Esophagus squamous epithelium (tissue), 5 donors: ENCODE measurements at regions not wholly inside any gene's neighbourhood (a gene's known extent, or its start where the extent isn't known, plus 50 kb on each side); places are given as distances from the start of the nearest gene placed in this dataset.

Source experiments
- DNase-seq: peaks from one replicate; lab custom pipeline; 2025; lab: John Stamatoyannopoulos, UW
- H3K27ac ChIP-seq, 4 donors: fragments of 200-600 bp; sonication (generic); one replicate each; pipeline ENCODE4 v1.5.1; 2016 to 2019; ENCODE audit warnings: mild to moderate bottlenecking in 1 of 4
- H3K27me3 ChIP-seq, 4 donors: fragments of 200-600 bp; sonication (generic); 1 replicate in 3 of 4; 2 replicates in 1 of 4; pipeline versions ENCODE4 v1.5.1 to v1.6.0; 2017 to 2021; ENCODE audit warnings: antibody characterized with exemption in 1 of 4
- H3K36me3 ChIP-seq, 3 donors: fragments of 200-600 bp; sonication (generic); one replicate each; pipeline ENCODE4 v1.5.1; 2016 to 2019
- H3K4me1 ChIP-seq, 3 donors: fragments of 200-600 bp; sonication (generic); one replicate each; pipeline ENCODE4 v1.5.1; 2017 to 2019
- H3K4me3 ChIP-seq, 4 donors: fragments of 200-600 bp; sonication (generic); 1 replicate in 3 of 4; 2 replicates in 1 of 4; pipeline ENCODE4 v1.5.1; 2016 to 2019; ENCODE audit warnings: mild to moderate bottlenecking in 2 of 4, moderate library complexity in 1 of 4
- H3K9me3 ChIP-seq, 3 donors: fragments of 200-600 bp; sonication (generic); one replicate each; pipeline ENCODE4 v1.5.1; 2016 to 2019
- POLR2A ChIP-seq, 4 donors: fragments of 450-650 bp; IDR thresholded peaks; one replicate each; pipeline ENCODE4 v1.6.1; 2017; ENCODE audit warnings: antibody characterized with exemption in 4 of 4, mild to moderate bottlenecking in 4 of 4, moderate library complexity in 3 of 4
- WGBS, 2 donors: methylation state at CpG; one replicate each; pipeline ENCODE4 v1.1.5; 2018; 5-methylcytosine and 5-hydroxymethylcytosine counted together
- intact Hi-C: fragments of 100-400 bp; cut with DNase I; formaldehyde crosslinking; loops from one replicate; pipeline ENCODE4 v1.15.0; 2022
- TF ChIP-seq, protein P1 (sequence below), 6 experiments: fragments of 450-650 bp in 4 of 6; fragments of 200-600 bp in 2 of 6; sonication (generic) in 2 of 6; IDR thresholded peaks; one replicate each; pipeline ENCODE4 v1.5.1; 2016 to 2019; ENCODE audit warnings: antibody characterized with exemption in 6 of 6, mild to moderate bottlenecking in 4 of 6, moderate library complexity in 4 of 6
- donor health status: DM: yes; HTN: yes; CAD: no.

DNA sequence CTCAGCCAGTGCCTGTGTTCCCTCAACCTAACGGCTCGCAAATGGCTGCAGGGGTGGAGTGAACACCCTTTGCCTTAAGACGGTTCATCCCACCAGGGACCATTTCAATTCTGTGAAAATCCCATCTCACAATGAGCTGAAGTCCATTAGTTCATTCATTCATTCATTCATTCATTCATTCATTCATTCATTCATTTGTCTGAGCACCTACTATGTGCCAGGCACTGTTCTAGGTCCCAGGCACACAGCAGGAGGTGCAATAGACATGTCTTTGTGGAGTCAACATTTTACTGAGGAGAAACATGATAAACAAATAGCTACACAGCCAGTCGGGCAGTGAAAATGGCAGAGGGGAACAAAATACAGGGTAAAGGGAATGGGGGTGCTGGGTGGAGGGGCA lies 618.8 kb downstream of the MATN1 start:
- intact Hi-C loops = no loop called here
- peaks cover 0 to 94% (median 0%) of the 10 kb centered on the region in 4 donors for H3K27me3 ChIP-seq
- WGBS, 2 donors = 75 to 78% methylated on average over 4 of the region's 4 CpGs

DNA sequence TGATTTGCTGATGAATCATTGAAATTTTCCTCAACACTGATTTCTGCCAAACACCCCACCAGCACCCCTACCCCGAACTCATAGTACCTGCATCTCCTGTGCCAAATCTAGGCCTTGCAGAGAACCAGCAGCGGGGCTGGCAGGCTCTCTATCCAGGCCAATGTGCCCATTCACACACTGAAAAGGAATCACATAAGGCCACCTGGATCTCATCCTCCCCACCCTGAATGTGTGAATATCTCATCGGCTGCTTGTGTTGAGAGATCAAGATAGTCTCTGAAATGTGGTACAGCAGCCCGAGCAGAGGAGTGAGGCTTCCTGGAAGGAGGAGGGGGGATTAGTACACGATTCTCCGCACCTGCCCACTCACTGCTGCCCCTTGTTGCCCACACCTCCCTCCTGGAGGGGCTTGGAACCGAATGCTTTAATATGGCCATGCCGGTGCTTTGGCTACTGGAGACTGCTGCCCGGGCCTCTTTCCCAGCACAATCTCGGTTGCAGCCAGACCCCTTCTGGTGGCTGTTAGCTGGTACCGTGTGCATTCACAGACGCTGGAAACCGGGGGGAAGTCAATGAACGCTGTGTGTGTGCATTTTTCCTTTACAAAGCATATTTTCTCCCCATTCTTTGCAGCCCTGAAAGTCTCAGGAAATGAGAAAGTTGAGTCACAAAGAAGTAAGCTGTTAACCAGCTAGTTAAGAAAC lies 619.5 kb downstream of the MATN1 start:
- 34 to 51% methylated on average over 9 of the region's 14 CpGs for WGBS, 2 donors
- DNase-seq = no peak
- Histone ChIP-seq H3K9me3 (no peaks in the 10 kb centered on the region), H3K27me3 (peaks cover 0 to 94% (median 0%) of the 10 kb centered on the region in 4 donors), H3K36me3 (no peaks in the 10 kb centered on the region), H3K27ac (no peak overlapping the region), H3K4me1 (no peaks in the 10 kb centered on the region), H3K4me3 (no peak overlapping the region)
- TF ChIP-seq, protein P1, sequence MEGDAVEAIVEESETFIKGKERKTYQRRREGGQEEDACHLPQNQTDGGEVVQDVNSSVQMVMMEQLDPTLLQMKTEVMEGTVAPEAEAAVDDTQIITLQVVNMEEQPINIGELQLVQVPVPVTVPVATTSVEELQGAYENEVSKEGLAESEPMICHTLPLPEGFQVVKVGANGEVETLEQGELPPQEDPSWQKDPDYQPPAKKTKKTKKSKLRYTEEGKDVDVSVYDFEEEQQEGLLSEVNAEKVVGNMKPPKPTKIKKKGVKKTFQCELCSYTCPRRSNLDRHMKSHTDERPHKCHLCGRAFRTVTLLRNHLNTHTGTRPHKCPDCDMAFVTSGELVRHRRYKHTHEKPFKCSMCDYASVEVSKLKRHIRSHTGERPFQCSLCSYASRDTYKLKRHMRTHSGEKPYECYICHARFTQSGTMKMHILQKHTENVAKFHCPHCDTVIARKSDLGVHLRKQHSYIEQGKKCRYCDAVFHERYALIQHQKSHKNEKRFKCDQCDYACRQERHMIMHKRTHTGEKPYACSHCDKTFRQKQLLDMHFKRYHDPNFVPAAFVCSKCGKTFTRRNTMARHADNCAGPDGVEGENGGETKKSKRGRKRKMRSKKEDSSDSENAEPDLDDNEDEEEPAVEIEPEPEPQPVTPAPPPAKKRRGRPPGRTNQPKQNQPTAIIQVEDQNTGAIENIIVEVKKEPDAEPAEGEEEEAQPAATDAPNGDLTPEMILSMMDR (IDR thresholded peaks at IDR 0.05) = no peak
- no peak for TF ChIP-seq POLR2A (IDR thresholded peaks at IDR 0.05)
- intact Hi-C loops = no loop called here

More for the DNA sequence above, 618.8 kb downstream of the MATN1 start:
- H3K36me3 ChIP-seq = no peaks in the 10 kb centered on the region
- H3K9me3 ChIP-seq = no peaks in the 10 kb centered on the region
- H3K27ac ChIP-seq = no peak overlapping the region
- TF ChIP-seq POLR2A (IDR thresholded peaks at IDR 0.05) = no peak
- TF ChIP-seq, protein P1 (IDR thresholded peaks at IDR 0.05) = no peak
- no peak for DNase-seq
- no peak overlapping the region for H3K4me3 ChIP-seq
- H3K4me1 ChIP-seq = no peaks in the 10 kb centered on the region

DNA sequence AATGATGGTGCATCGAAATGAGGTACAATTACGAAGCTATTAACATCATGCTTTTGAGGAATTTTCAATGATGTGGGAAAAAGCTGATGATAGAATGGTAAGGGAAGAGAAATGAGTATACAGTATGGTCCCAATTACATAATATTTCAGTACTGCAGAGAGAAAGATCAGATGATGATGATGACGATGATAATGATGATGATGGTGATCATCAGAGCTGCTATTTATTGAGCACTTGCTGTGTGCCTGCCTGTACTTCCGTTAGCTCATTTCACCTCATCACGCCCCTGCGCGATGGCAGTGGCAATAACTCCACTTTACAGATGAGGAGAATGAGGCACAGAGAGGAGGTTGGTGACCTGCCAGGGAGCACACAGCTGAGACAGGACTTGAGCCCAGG lies 620.8 kb downstream of the MATN1 start:
- H3K4me3 ChIP-seq = no peak overlapping the region
- no peak for DNase-seq
- WGBS, 2 donors = 85% methylated on average over 7 of the region's 7 CpGs
- H3K36me3 ChIP-seq = no peaks in the 10 kb centered on the region
- H3K27me3 ChIP-seq = peaks cover 0 to 81% (median 0%) of the 10 kb centered on the region in 4 donors
- no peaks in the 10 kb centered on the region for H3K4me1 ChIP-seq
- TF ChIP-seq POLR2A (IDR thresholded peaks at IDR 0.05) = no peak
- TF ChIP-seq, protein P1 (IDR thresholded peaks at IDR 0.05) = no peak
- intact Hi-C loops = no loop called here
- no peaks in the 10 kb centered on the region for H3K9me3 ChIP-seq
- no peak overlapping the region for H3K27ac ChIP-seq

DNA sequence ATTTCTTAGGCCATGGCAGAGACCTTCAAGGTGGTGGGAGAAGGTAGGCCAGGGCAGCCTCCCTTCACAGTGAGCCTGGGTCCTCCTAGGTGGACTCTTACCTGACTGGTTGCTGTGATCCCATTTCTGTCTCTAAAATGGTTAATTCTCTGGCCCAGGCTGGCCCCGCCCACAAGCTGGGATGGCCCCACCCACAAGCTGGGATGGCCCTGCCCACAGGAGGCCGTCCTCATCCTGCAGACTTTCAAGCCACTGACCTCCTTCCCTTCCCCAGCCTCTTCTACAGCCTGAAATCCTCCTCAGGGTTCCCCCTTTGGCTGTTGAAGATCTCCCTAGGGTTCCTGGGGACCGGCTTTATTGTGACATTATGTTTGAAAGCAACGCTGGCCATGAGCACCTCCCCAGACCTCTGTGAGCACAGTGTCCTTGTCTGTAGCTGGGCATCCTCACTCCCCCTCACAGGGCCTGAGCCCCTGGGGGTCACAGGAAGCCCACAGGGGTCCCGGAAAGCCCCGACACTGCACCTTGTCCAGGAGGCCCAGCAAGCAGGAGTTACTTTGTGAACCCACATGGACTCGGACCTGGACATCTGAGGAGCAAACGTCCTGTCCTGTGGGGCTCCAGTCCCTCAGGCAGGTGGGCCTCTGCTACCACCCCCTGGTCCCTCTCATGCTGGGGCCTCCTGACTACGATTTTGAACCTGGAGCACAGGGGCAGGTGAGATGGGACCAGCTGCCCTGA lies 621.7 kb downstream of the MATN1 start:
- H3K27ac ChIP-seq = no peak overlapping the region
- no peaks in the 10 kb centered on the region for H3K4me1 ChIP-seq
- H3K4me3 ChIP-seq = no peak overlapping the region
- intact Hi-C loops = no loop called here
- H3K9me3 ChIP-seq = no peaks in the 10 kb centered on the region
- H3K36me3 ChIP-seq = no peaks in the 10 kb centered on the region
- peaks cover 0 to 80% (median 0%) of the 10 kb centered on the region in 4 donors for H3K27me3 ChIP-seq
- 50% methylated on average over 3 of the region's 9 CpGs; no CpG with 5 or more reads in 1 of the 2 donors for WGBS, 2 donors
- DNase-seq = no peak
- no peak for TF ChIP-seq POLR2A (IDR thresholded peaks at IDR 0.05)
- TF ChIP-seq, protein P1 (IDR thresholded peaks at IDR 0.05) = no peak

DNA sequence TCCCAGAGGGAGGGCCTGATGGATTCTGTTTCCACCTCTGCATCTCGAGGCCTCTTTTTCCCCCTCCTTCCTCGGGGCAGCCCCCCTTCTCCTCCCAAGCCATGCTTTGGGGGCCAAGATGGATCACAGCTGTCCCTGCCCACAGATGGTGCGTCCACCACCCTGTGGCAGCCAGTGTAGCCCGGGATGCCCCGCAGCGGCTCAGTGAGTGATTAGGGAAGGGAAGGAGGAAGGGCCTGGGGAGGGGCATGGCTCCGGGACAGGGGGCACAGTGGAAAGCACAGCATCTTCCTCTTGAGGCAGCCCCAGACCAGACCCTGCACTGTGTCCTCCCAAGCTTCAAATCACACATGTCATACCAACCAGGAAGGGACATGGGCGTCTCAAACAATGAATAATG lies 622.4 kb downstream of the MATN1 start:
- H3K4me1 ChIP-seq = no peaks in the 10 kb centered on the region
- H3K4me3 ChIP-seq = no peak overlapping the region
- no peaks in the 10 kb centered on the region for H3K36me3 ChIP-seq
- 32 to 46% methylated on average over 3 of the region's 8 CpGs for WGBS, 2 donors
- H3K27me3 ChIP-seq = peaks cover 0 to 74% (median 0%) of the 10 kb centered on the region in 4 donors
- no peaks in the 10 kb centered on the region for H3K9me3 ChIP-seq
- no peak overlapping the region for H3K27ac ChIP-seq
- intact Hi-C loops = no loop called here
- TF ChIP-seq POLR2A (IDR thresholded peaks at IDR 0.05) = no peak
- TF ChIP-seq, protein P1 (IDR thresholded peaks at IDR 0.05) = no peak
- DNase-seq = no peak
